H1 (cell line): ENCODE measurements at regions not wholly inside any gene's neighbourhood (a gene's known extent, or its start where the extent isn't known, plus 50 kb on each side); places are given as distances from the start of the nearest gene placed in this dataset.

Experiments used
- CTCF ChIA-PET: fragments of 300-600 bp; sonication (Branson Sonifier 250); formaldehyde crosslinking; loops from one replicate; lab custom pipeline; 2021; ENCODE audit not compliant: partially characterized antibody; lab: Charles Lee
- POLR2A ChIA-PET: fragments of 300-600 bp; sonication (Branson Sonifier 250); formaldehyde crosslinking; loops from one replicate; lab custom pipeline; 2021; ENCODE audit warnings: inconsistent platforms; ENCODE audit not compliant: partially characterized antibody; lab: Charles Lee
- DNase-seq, 2 experiments: peaks; one replicate each; pipeline versions ENCODE4 v3.0.0 to v3.0.0-alpha.2; 2010 to 2022; ENCODE audit warnings: low spot score in 2 of 2, low read depth in 1 of 2, mixed read lengths in 1 of 2
- FAIRE-seq: peaks from 2 replicates; lab custom pipeline; 2011; peaks lifted over from hg19 to GRCh38; lab: Jason Lieb, UNC
- H2AFZ ChIP-seq: 2 replicates; pipeline ENCODE4 v1.8.1; 2012; ENCODE audit warnings: low read length, inconsistent platforms
- H2AK5ac ChIP-seq: 2 replicates; pipeline ENCODE4 v1.6.1; 2013; ENCODE audit warnings: low read depth, low read length
- H2BK120ac ChIP-seq: replicated peaks from 2 replicates; pipeline ENCODE3; 2013; ENCODE audit warnings: low read depth, low read length, inconsistent platforms
- H2BK12ac ChIP-seq: 2 replicates; pipeline ENCODE4 v1.6.1; 2013; ENCODE audit warnings: low read depth, low read length
- H2BK15ac ChIP-seq: 2 replicates; pipeline ENCODE4 v1.6.1; 2013; ENCODE audit warnings: low read length
- H2BK20ac ChIP-seq: 2 replicates; pipeline ENCODE4 v1.6.1; 2013; ENCODE audit warnings: low read length
- H2BK5ac ChIP-seq: 2 replicates; pipeline ENCODE4 v1.6.1; 2013; ENCODE audit warnings: low read depth, low read length
- H3K14ac ChIP-seq: 2 replicates; pipeline ENCODE4 v1.6.1; 2013; ENCODE audit warnings: inconsistent platforms; ENCODE audit not compliant: insufficient read length
- H3K18ac ChIP-seq: 2 replicates; pipeline ENCODE4 v1.6.1; 2013; ENCODE audit warnings: low read length; ENCODE audit errors: extremely low read depth
- H3K23ac ChIP-seq: 2 replicates; pipeline ENCODE4 v1.6.1; 2013; ENCODE audit warnings: inconsistent platforms; ENCODE audit not compliant: insufficient read length
- H3K23me2 ChIP-seq: 2 replicates; pipeline ENCODE4 v1.6.1; 2013; ENCODE audit warnings: low read depth, low read length
- H3K27ac ChIP-seq: 2 replicates; pipeline ENCODE4 v1.6.1; 2011; ENCODE audit warnings: low read depth, low read length, inconsistent platforms
- H3K27me3 ChIP-seq, 4 experiments: replicated peaks in 1 of 4; 1 replicate in 1 of 4; 2 replicates in 3 of 4; pipeline versions ENCODE4 v1.6.1 to v1.8.1; 2011 to 2013; ENCODE audit warnings: low read length in 3 of 4, mild to moderate bottlenecking in 3 of 4, inconsistent platforms in 2 of 4, mixed read lengths in 2 of 4, moderate library complexity in 1 of 4; ENCODE audit not compliant: control insufficient read depth in 3 of 4, insufficient read depth in 3 of 4; ENCODE audit errors: extremely low read depth in 1 of 4
- H3K36me3 ChIP-seq, 4 experiments: 2 replicates each; pipeline versions ENCODE4 v1.6.1 to v1.8.1; 2011 to 2013; ENCODE audit warnings: mild to moderate bottlenecking in 4 of 4, low read length in 3 of 4, moderate library complexity in 2 of 4, control low read depth in 1 of 4, inconsistent platforms in 1 of 4; ENCODE audit not compliant: insufficient read depth in 4 of 4, control insufficient read depth in 2 of 4
- H3K4ac ChIP-seq: replicated peaks from 2 replicates; pipeline ENCODE3; 2013; ENCODE audit warnings: low read length, low read depth, mixed read lengths, inconsistent platforms; ENCODE audit not compliant: insufficient read length
- H3K4me1 ChIP-seq, 4 experiments: replicated peaks in 1 of 4; 1 replicate in 1 of 4; 2 replicates in 3 of 4; pipeline versions ENCODE4 v1.6.1 to v1.8.1; 2011 to 2013; ENCODE audit warnings: low read length in 3 of 4, inconsistent platforms in 2 of 4, mixed read lengths in 1 of 4; ENCODE audit not compliant: insufficient read depth in 4 of 4, control insufficient read depth in 3 of 4
- H3K4me2 ChIP-seq, 2 experiments: 2 replicates each; pipeline versions ENCODE4 v1.6.1 to v1.8.1; 2011 to 2013; ENCODE audit warnings: low read depth in 2 of 2, low read length in 2 of 2, control low read depth in 1 of 2, inconsistent platforms in 1 of 2, mild to moderate bottlenecking in 1 of 2; ENCODE audit not compliant: insufficient read depth in 1 of 2
- H3K4me3 ChIP-seq, 4 experiments: fragments of 200-600, 300-600 bp in 1 of 4; sonication (generic), shearing (Covaris generic), sonication (Bioruptor Twin) in 1 of 4; 2 replicates each; pipeline versions ENCODE4 v1.5.1 to v1.8.1; 2011 to 2016; ENCODE audit warnings: low read length in 4 of 4, low read depth in 3 of 4, control low read depth in 2 of 4, inconsistent platforms in 2 of 4, mild to moderate bottlenecking in 2 of 4, mixed read lengths in 1 of 4, moderate library complexity in 1 of 4; ENCODE audit not compliant: insufficient read depth in 2 of 4; ENCODE audit errors: extremely low read depth in 1 of 4
- H3K56ac ChIP-seq: replicated peaks from 2 replicates; pipeline ENCODE3; 2013; ENCODE audit warnings: low read depth, mild to moderate bottlenecking, mixed read lengths, low read length, inconsistent platforms; ENCODE audit not compliant: insufficient read length
- H3K79me1 ChIP-seq: 2 replicates; pipeline ENCODE4 v1.6.1; 2013; ENCODE audit warnings: low read depth, low read length, control low read depth
- H3K79me2 ChIP-seq, 2 experiments: 2 replicates each; pipeline versions ENCODE4 v1.6.1 to v1.8.1; 2012 to 2013; ENCODE audit warnings: low read length in 2 of 2, mild to moderate bottlenecking in 2 of 2, inconsistent platforms in 1 of 2; ENCODE audit not compliant: insufficient read depth in 2 of 2, control insufficient read depth in 1 of 2
- H3K9ac ChIP-seq, 4 experiments: replicated peaks in 1 of 4; 1 replicate in 1 of 4; 2 replicates in 3 of 4; pipeline versions ENCODE4 v1.6.1 to v1.8.1; 2011 to 2013; ENCODE audit warnings: low read depth in 3 of 4, low read length in 3 of 4, control low read depth in 2 of 4, mild to moderate bottlenecking in 2 of 4, moderate library complexity in 2 of 4, inconsistent platforms in 1 of 4; ENCODE audit errors: extremely low read depth in 1 of 4
- H3K9me3 ChIP-seq, 2 experiments: 2 replicates each; pipeline versions ENCODE4 v1.6.1 to v1.8.1; 2012 to 2013; ENCODE audit warnings: mild to moderate bottlenecking in 2 of 2, moderate library complexity in 2 of 2, control low read depth in 1 of 2, inconsistent platforms in 1 of 2, low read depth in 1 of 2, low read length in 1 of 2, mixed read lengths in 1 of 2; ENCODE audit not compliant: insufficient read depth in 2 of 2
- H4K20me1 ChIP-seq, 2 experiments: replicated peaks in 1 of 2; 2 replicates each; pipeline versions ENCODE3 to v1.8.1; 2011 to 2013; ENCODE audit warnings: inconsistent platforms in 2 of 2, low read length in 2 of 2, mild to moderate bottlenecking in 1 of 2; ENCODE audit not compliant: insufficient read depth in 2 of 2, control insufficient read depth in 1 of 2
- H4K5ac ChIP-seq: 2 replicates; pipeline ENCODE4 v1.6.1; 2013; ENCODE audit warnings: low read length, low read depth, mixed read lengths, inconsistent platforms; ENCODE audit not compliant: insufficient read length
- H4K8ac ChIP-seq: 2 replicates; pipeline ENCODE4 v1.8.0; 2013; ENCODE audit warnings: mild to moderate bottlenecking, moderate library complexity, low read length, inconsistent platforms; ENCODE audit not compliant: insufficient read depth; ENCODE audit errors: extremely low read depth
- H4K91ac ChIP-seq: replicated peaks from 2 replicates; pipeline ENCODE3; 2013; ENCODE audit warnings: low read length, mixed read lengths, inconsistent platforms; ENCODE audit not compliant: insufficient read length
- ATF3 ChIP-seq: IDR thresholded peaks from 2 replicates; pipeline ENCODE4 v1.6.1; 2011; ENCODE audit warnings: low read depth, mild to moderate bottlenecking, low read length; ENCODE audit not compliant: insufficient read depth
- BCL11A ChIP-seq, 2 experiments: IDR thresholded peaks; one replicate each; pipeline ENCODE4 v1.6.1; 2011; ENCODE audit warnings: low read depth in 2 of 2, low read length in 2 of 2, mild to moderate bottlenecking in 2 of 2
- CTBP2 ChIP-seq: IDR thresholded peaks from 2 replicates; pipeline ENCODE4 v1.7.0; 2011; ENCODE audit warnings: borderline replicate concordance, mild to moderate bottlenecking, moderate library complexity, mixed read lengths, low read length; ENCODE audit not compliant: insufficient read depth, insufficient read length
- WGBS, 2 experiments: shearing (Covaris generic) in 1 of 2; methylation state at CpG; one replicate each; pipeline versions ENCODE4 v1.1.6 to v1.1.7; 2013 to 2015; ENCODE audit warnings: low lambda C conversion rate in 2 of 2, mixed read lengths in 2 of 2, inconsistent platforms in 1 of 2, low coverage in 1 of 2, missing lambda C conversion rate in 1 of 2; ENCODE audit not compliant: insufficient replicate concordance in 2 of 2, insufficient coverage in 1 of 2, insufficient read length in 1 of 2; ENCODE audit errors: extremely low coverage in 1 of 2, missing lambda C conversion rate in 1 of 2; 5-methylcytosine and 5-hydroxymethylcytosine counted together

GRCh38 chr2:182577816-182578215 lies 138.2 kb upstream of the DNAJC10 start:
- H2BK15ac ChIP-seq, result no peak overlapping the region
- FAIRE-seq (no peak), DNase-seq (no peak)
- no peaks in the 10 kb centered on the region for H3K27me3 ChIP-seq
- no peak overlapping the region for H3K14ac ChIP-seq
- no peak overlapping the region for H3K56ac ChIP-seq
- no peak overlapping the region for H2AK5ac ChIP-seq
- H3K4me1 ChIP-seq, result no peaks in the 10 kb centered on the region
- no peaks in the 10 kb centered on the region for H3K79me1 ChIP-seq
- no peak overlapping the region for H3K4me2 ChIP-seq
- no peak overlapping the region for H3K18ac ChIP-seq
- no peak overlapping the region for H3K27ac ChIP-seq
- H3K36me3 ChIP-seq, result no peaks in the 10 kb centered on the region
- H3K23ac ChIP-seq, result no peak overlapping the region
- H4K8ac ChIP-seq, result no peak overlapping the region
- no peak overlapping the region for H2BK20ac ChIP-seq
- no peaks in the 10 kb centered on the region for H3K9me3 ChIP-seq
- 95% methylated on average over 4 of the region's 6 CpGs; no CpG with 5 or more reads in 1 of the 2 experiments for WGBS, 2 experiments
- no peaks in the 10 kb centered on the region for H3K23me2 ChIP-seq
- ChIA-PET CTCF (interaction anchor here (1.4 to 2.3 kb wide), 2 partner anchors 9 to 71 kb away, joined by 4 to 10 read pairs; no protein-coding TSS in a partner anchor), POLR2A (no interaction called here)
- H3K4me3 ChIP-seq, result no peak overlapping the region
- H2BK5ac ChIP-seq, result no peak overlapping the region
- H2AFZ ChIP-seq, result no peak overlapping the region
- H3K9ac ChIP-seq, result no peak overlapping the region
- H4K91ac ChIP-seq, result no peak overlapping the region
- no peaks in the 10 kb centered on the region for H3K79me2 ChIP-seq
- H2BK12ac ChIP-seq, result no peak overlapping the region
- no peaks in the 10 kb centered on the region for H4K20me1 ChIP-seq
- no peak overlapping the region for H4K5ac ChIP-seq
- no peak for TF ChIP-seq ATF3
- no peak for TF ChIP-seq BCL11A (IDR thresholded peaks at IDR 0.05; ENCODE audit: low read depth in 2 of 2, low read length in 2 of 2)
- no peak for TF ChIP-seq CTBP2
- TF ChIP-seq, all 59 proteins: peak for 0
- no peak overlapping the region for H3K4ac ChIP-seq
- no peak overlapping the region for H2BK120ac ChIP-seq
